ENCODE measurements at regions not wholly inside any gene's neighbourhood (a gene's known extent, or its start where the extent isn't known, plus 50 kb on each side); places are given as distances from the start of the nearest gene placed in this dataset.

GRCh38 chr1:191533254-191533653, 625.0 kb upstream of the RGS18 start:
- TF ChIP-seq POLR2AphosphoS5 (IDR thresholded peaks at IDR 0.05; ENCODE audit: insufficient read depth in 1 of 2, low read depth in 1 of 2) (no peak), CTCF (IDR thresholded peaks at IDR 0.05) (no peak), POLR2A (IDR thresholded peaks at IDR 0.05) (no peak)
- Histone ChIP-seq H3K4me3 (no peak overlapping the region), H3K36me3 (no peaks in the 10 kb centered on the region), H3K27me3 (no peaks in the 10 kb centered on the region), H3K27ac (no peak overlapping the region), H3K9me3 (no peaks in the 10 kb centered on the region), H3K4me1 (no peaks in the 10 kb centered on the region)
- intact Hi-C loops (cut with DNase I): no loop called here
- DNase-seq (ENCODE audit: extremely low spot score in 2 of 2): no peak

DNA sequence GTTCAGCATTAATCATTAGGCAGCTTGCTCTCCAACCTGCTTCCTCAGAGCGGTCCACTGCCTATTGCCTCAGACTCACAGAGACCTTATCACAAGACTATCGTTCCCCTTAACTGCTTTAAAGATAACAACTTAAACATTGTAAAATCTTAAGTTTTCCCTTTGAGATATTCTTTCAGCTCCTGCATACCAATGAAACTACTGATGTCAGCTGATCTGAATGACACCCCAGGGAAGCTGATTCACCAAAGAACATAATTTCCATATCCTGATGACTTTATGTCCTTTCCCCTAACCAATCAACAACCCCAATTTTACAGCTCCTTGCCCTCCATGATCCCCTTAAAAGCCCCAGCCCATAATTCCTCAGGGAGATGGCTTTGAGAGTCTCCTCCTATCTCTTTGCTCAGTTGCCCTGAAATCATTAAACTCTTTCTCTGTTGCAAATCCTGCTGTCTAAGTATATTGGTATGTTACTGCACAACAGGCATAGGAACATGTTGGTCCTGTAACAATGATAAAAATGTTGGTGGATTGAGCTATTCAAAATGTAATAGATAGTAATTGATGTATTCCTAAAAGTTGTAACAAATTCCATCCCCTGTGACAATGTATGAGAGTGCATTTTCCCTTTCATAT, 621.4 kb upstream of the RGS18 start:
- no peaks in the 10 kb centered on the region for H3K36me3 ChIP-seq
- intact Hi-C loops (cut with DNase I): no loop called here
- TF ChIP-seq POLR2AphosphoS5 (IDR thresholded peaks at IDR 0.05; ENCODE audit: insufficient read depth in 1 of 2, low read depth in 1 of 2) (no peak), CTCF (IDR thresholded peaks at IDR 0.05) (no peak), POLR2A (IDR thresholded peaks at IDR 0.05) (no peak)
- DNase-seq (ENCODE audit: extremely low spot score in 2 of 2): no peak
- H3K4me1 ChIP-seq: no peaks in the 10 kb centered on the region
- no peak overlapping the region for H3K4me3 ChIP-seq
- H3K27ac ChIP-seq: no peak overlapping the region
- H3K9me3 ChIP-seq: no peaks in the 10 kb centered on the region
- H3K27me3 ChIP-seq: no peaks in the 10 kb centered on the region

GRCh38 chr1:191541758-191542157, 616.5 kb upstream of the RGS18 start:
- Histone ChIP-seq H3K4me1 (no peaks in the 10 kb centered on the region), H3K27ac (no peak overlapping the region), H3K36me3 (no peaks in the 10 kb centered on the region), H3K27me3 (no peaks in the 10 kb centered on the region), H3K9me3 (no peaks in the 10 kb centered on the region), H3K4me3 (no peak overlapping the region)
- DNase-seq (ENCODE audit: extremely low spot score in 2 of 2): no peak
- intact Hi-C loops (cut with DNase I): no loop called here
- TF ChIP-seq CTCF (IDR thresholded peaks at IDR 0.05) (no peak), POLR2A (IDR thresholded peaks at IDR 0.05) (no peak), POLR2AphosphoS5 (IDR thresholded peaks at IDR 0.05; ENCODE audit: insufficient read depth in 1 of 2, low read depth in 1 of 2) (no peak)

DNA sequence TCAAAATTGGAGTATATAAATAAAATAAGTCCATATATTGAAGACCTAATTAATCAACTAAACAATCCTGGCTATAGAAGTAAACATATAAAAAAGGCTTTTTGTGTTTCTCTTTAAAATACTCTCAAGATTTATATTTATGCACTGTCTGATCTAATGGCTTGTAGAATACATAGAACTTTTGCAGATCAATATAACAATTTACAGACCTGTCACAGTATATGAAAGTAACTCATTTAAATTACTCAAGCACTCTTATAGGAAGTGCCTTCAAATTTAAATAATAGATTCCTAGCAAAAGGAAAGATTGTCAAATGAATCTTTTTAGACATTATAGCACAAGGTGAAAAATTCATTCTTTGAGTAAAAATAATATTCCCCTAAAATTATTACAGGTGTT, 615.8 kb upstream of the RGS18 start:
- H3K4me1 ChIP-seq: no peaks in the 10 kb centered on the region
- H3K27me3 ChIP-seq: no peaks in the 10 kb centered on the region
- TF ChIP-seq CTCF (IDR thresholded peaks at IDR 0.05) (no peak), POLR2AphosphoS5 (IDR thresholded peaks at IDR 0.05; ENCODE audit: insufficient read depth in 1 of 2, low read depth in 1 of 2) (no peak), POLR2A (IDR thresholded peaks at IDR 0.05) (no peak)
- no peaks in the 10 kb centered on the region for H3K9me3 ChIP-seq
- DNase-seq (ENCODE audit: extremely low spot score in 2 of 2): no peak
- intact Hi-C loops (cut with DNase I): no loop called here
- H3K4me3 ChIP-seq: no peak overlapping the region
- no peak overlapping the region for H3K27ac ChIP-seq
- no peaks in the 10 kb centered on the region for H3K36me3 ChIP-seq

DNA sequence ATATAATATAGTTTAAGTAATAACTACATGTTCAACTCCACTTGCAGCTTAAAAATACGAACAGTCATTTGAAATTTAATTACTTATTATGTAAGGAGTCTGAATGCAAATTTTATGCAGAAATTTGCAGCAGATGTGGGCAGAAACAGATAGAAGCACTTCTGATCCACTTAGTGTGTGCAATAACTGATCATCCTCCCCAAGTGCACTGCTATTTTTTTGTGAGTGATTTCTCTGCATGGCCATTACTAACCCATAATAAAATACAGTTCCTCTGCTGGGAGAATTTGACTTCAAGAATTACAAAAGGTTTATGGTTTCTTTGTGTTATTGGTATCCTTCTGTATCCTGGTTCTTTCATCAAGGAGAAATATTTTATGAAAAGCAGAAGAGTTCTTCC, 611.5 kb upstream of the RGS18 start:
- Histone ChIP-seq H3K27me3 (no peaks in the 10 kb centered on the region), H3K4me3 (no peak overlapping the region), H3K4me1 (no peaks in the 10 kb centered on the region), H3K36me3 (no peaks in the 10 kb centered on the region), H3K27ac (no peak overlapping the region), H3K9me3 (no peaks in the 10 kb centered on the region)
- intact Hi-C loops (cut with DNase I): no loop called here
- DNase-seq (ENCODE audit: extremely low spot score in 2 of 2): no peak
- TF ChIP-seq POLR2A (IDR thresholded peaks at IDR 0.05) (no peak), POLR2AphosphoS5 (IDR thresholded peaks at IDR 0.05; ENCODE audit: insufficient read depth in 1 of 2, low read depth in 1 of 2) (no peak)

All from vagina (tissue), 2 donors.